GM21737 (cell line): ENCODE measurements at regions not wholly inside any gene's neighbourhood (a gene's known extent, or its start where the extent isn't known, plus 50 kb on each side); places are given as distances from the start of the nearest gene placed in this dataset.

Experiments used
- ATAC-seq: cut with Tn5 transposase; IDR thresholded peaks from one replicate; pipeline ENCODE4 v1.9.1; 2021; ENCODE audit warnings: mild to moderate bottlenecking, moderate library complexity; ENCODE audit not compliant: unreplicated experiment

GRCh38 chr3:144358191-144358590 is 386.6 kb downstream of the DIPK2A start:
- ATAC-seq = no peak

- no peak for ATAC-seq
Observed at GRCh38 chr3:144361002-144361401, 389.4 kb downstream of the DIPK2A start.

- no peak for ATAC-seq
Observed at GRCh38 chr3:144362126-144362525, 390.5 kb downstream of the DIPK2A start.

- no peak for ATAC-seq
Observed at GRCh38 chr3:144363856-144364255, 392.2 kb downstream of the DIPK2A start.

GRCh38 chr3:144364737-144365136 is 393.1 kb downstream of the DIPK2A start:
- ATAC-seq = no peak

GRCh38 chr3:144369129-144369879 is 397.7 kb downstream of the DIPK2A start:
- ATAC-seq = no peak

- no peak for ATAC-seq
Observed at GRCh38 chr3:144375088-144375487, 403.5 kb downstream of the DIPK2A start.

- no peak for ATAC-seq
Observed at GRCh38 chr3:144380849-144381248, 409.2 kb downstream of the DIPK2A start.

- no peak for ATAC-seq
Observed at GRCh38 chr3:144381607-144382006, 410.0 kb downstream of the DIPK2A start.

- ATAC-seq = no peak
Observed at GRCh38 chr3:144384241-144384979, 412.8 kb downstream of the DIPK2A start.

- no peak for ATAC-seq
Observed at GRCh38 chr3:144390786-144391185, 419.2 kb downstream of the DIPK2A start.

GRCh38 chr3:144391236-144391635 is 419.6 kb downstream of the DIPK2A start:
- ATAC-seq = no peak

- ATAC-seq = no peak
Observed at GRCh38 chr3:144394032-144394431, 422.4 kb downstream of the DIPK2A start.

GRCh38 chr3:144402430-144402829 is 430.8 kb downstream of the DIPK2A start:
- ATAC-seq = no peak

GRCh38 chr3:144403040-144403457 is 431.4 kb downstream of the DIPK2A start:
- ATAC-seq = no peak

- no peak for ATAC-seq
Observed at GRCh38 chr3:144407335-144407734, 435.7 kb downstream of the DIPK2A start.

- no peak for ATAC-seq
Observed at GRCh38 chr3:144409319-144409718, 437.7 kb downstream of the DIPK2A start.

GRCh38 chr3:144413068-144413467 is 441.4 kb downstream of the DIPK2A start:
- no peak for ATAC-seq

- ATAC-seq = no peak
Observed at GRCh38 chr3:144415492-144415891, 443.9 kb downstream of the DIPK2A start.

GRCh38 chr3:144424606-144425005 is 453.0 kb downstream of the DIPK2A start:
- no peak for ATAC-seq

GRCh38 chr3:144426366-144426765 is 454.7 kb downstream of the DIPK2A start:
- ATAC-seq = no peak

GRCh38 chr3:144426967-144427366 is 455.3 kb downstream of the DIPK2A start:
- no peak for ATAC-seq
